ENCODE measurements at regions not wholly inside any gene's neighbourhood (a gene's known extent, or its start where the extent isn't known, plus 50 kb on each side); places are given as distances from the start of the nearest gene placed in this dataset.

GRCh38 chr1:80171631-80172030, 1165.1 kb upstream of the ADGRL4 start:
- H3K27me3 ChIP-seq (replicated peaks in 1 of 4; ENCODE audit: control insufficient read depth in 3 of 4, extremely low read depth in 1 of 4, insufficient read depth in 3 of 4, low read length in 3 of 4), result no peaks in the 10 kb centered on the region
- H3K9me3 ChIP-seq (ENCODE audit: insufficient read depth in 2 of 2, low read depth in 1 of 2, low read length in 1 of 2), result no peaks in the 10 kb centered on the region
- no peak overlapping the region for H3K4me3 ChIP-seq (ENCODE audit: extremely low read depth in 1 of 4, insufficient read depth in 2 of 4, low read depth in 3 of 4, low read length in 4 of 4)
- H4K91ac ChIP-seq (replicated peaks; ENCODE audit: insufficient read length, low read length), result no peak overlapping the region
- H3K14ac ChIP-seq (ENCODE audit: insufficient read length), result no peak overlapping the region
- no peaks in the 10 kb centered on the region for H3K4me1 ChIP-seq (replicated peaks in 1 of 4; ENCODE audit: control insufficient read depth in 3 of 4, insufficient read depth in 4 of 4, low read length in 3 of 4)
- no peak overlapping the region for H2BK120ac ChIP-seq (replicated peaks; ENCODE audit: low read depth, low read length)
- H3K79me1 ChIP-seq (ENCODE audit: low read depth, low read length), result no peaks in the 10 kb centered on the region
- no peak overlapping the region for H2BK15ac ChIP-seq (ENCODE audit: low read length)
- no peak overlapping the region for H3K56ac ChIP-seq (replicated peaks; ENCODE audit: insufficient read length, low read depth, low read length)
- H3K23me2 ChIP-seq (ENCODE audit: low read depth, low read length), result no peaks in the 10 kb centered on the region
- H3K27ac ChIP-seq (ENCODE audit: low read depth, low read length), result no peak overlapping the region
- 83% methylated on average over 4 of the region's 4 CpGs; no CpG with 5 or more reads in 1 of the 2 experiments for WGBS, 2 experiments (ENCODE audit: extremely low coverage in 1 of 2, insufficient coverage in 1 of 2, insufficient read length in 1 of 2, insufficient replicate concordance in 2 of 2, low coverage in 1 of 2, low lambda C conversion rate in 2 of 2, missing lambda C conversion rate in 1 of 2)
- H3K4ac ChIP-seq (replicated peaks; ENCODE audit: insufficient read length, low read depth, low read length), result no peak overlapping the region
- no peak overlapping the region for H2BK5ac ChIP-seq (ENCODE audit: low read depth, low read length)
- no peak overlapping the region for H4K8ac ChIP-seq (ENCODE audit: extremely low read depth, insufficient read depth, low read length)
- H4K5ac ChIP-seq (ENCODE audit: insufficient read length, low read depth, low read length), result no peak overlapping the region
- no peak for FAIRE-seq
- no peak overlapping the region for H2AFZ ChIP-seq (ENCODE audit: low read length)
- no peaks in the 10 kb centered on the region for H3K36me3 ChIP-seq (ENCODE audit: control insufficient read depth in 2 of 4, insufficient read depth in 4 of 4, low read length in 3 of 4)
- no peaks in the 10 kb centered on the region for H4K20me1 ChIP-seq (replicated peaks in 1 of 2; ENCODE audit: control insufficient read depth in 1 of 2, insufficient read depth in 2 of 2, low read length in 2 of 2)
- no peak overlapping the region for H2BK12ac ChIP-seq (ENCODE audit: low read depth, low read length)
- DNase-seq (ENCODE audit: low read depth in 1 of 2, low spot score in 2 of 2), result no peak
- ChIA-PET POLR2A (ENCODE audit: partially characterized antibody) (no interaction called here), CTCF (ENCODE audit: partially characterized antibody) (interaction anchor here (5.2 kb wide), 1 partner anchor 17 kb away, joined by 36 read pairs; no protein-coding TSS in a partner anchor)
- H2AK5ac ChIP-seq (ENCODE audit: low read depth, low read length), result no peak overlapping the region
- H3K79me2 ChIP-seq (ENCODE audit: control insufficient read depth in 1 of 2, insufficient read depth in 2 of 2, low read length in 2 of 2), result no peaks in the 10 kb centered on the region
- no peak overlapping the region for H3K9ac ChIP-seq (replicated peaks in 1 of 4; ENCODE audit: extremely low read depth in 1 of 4, low read depth in 3 of 4, low read length in 3 of 4)
- H2BK20ac ChIP-seq (ENCODE audit: low read length), result no peak overlapping the region
- no peak overlapping the region for H3K4me2 ChIP-seq (ENCODE audit: insufficient read depth in 1 of 2, low read depth in 2 of 2, low read length in 2 of 2)
- H3K18ac ChIP-seq (ENCODE audit: extremely low read depth, low read length), result no peak overlapping the region
- no peak overlapping the region for H3K23ac ChIP-seq (ENCODE audit: insufficient read length)
- TF ChIP-seq BCL11A (IDR thresholded peaks at IDR 0.05; ENCODE audit: low read depth in 2 of 2, low read length in 2 of 2), result no peak
- no peak for TF ChIP-seq MAFK (IDR thresholded peaks at IDR 0.05; ENCODE audit: low read depth, low read length)
- TF ChIP-seq USF2 (IDR thresholded peaks at IDR 0.05; ENCODE audit: low read length), result no peak
- TF ChIP-seq EP300 (IDR thresholded peaks at IDR 0.05; ENCODE audit: borderline replicate concordance in 1 of 2, low read depth in 2 of 2, low read length in 2 of 2), result no peak
- TF ChIP-seq CREB1 (IDR thresholded peaks at IDR 0.05), result no peak
- no peak for TF ChIP-seq POLR2AphosphoS5 (IDR thresholded peaks at IDR 0.05; ENCODE audit: low read depth, low read length)
- no peak for TF ChIP-seq CEBPB (IDR thresholded peaks at IDR 0.05; ENCODE audit: low read depth, low read length)
- no peak for TF ChIP-seq TEAD4 (IDR thresholded peaks at IDR 0.05; ENCODE audit: low read depth, low read length)
- TF ChIP-seq HDAC6 (IDR thresholded peaks at IDR 0.05; ENCODE audit: low read depth, low read length), result no peak
- no peak for TF ChIP-seq SIN3A (conservative IDR thresholded peaks at IDR 0.05 in 1 of 2, IDR thresholded peaks at IDR 0.05 in 1 of 2; ENCODE audit: low read depth in 1 of 2, low read length in 2 of 2)
- TF ChIP-seq CHD1 (IDR thresholded peaks at IDR 0.05; ENCODE audit: low read depth, low read length), result no peak
- no peak for TF ChIP-seq TAF7 (optimal IDR thresholded peaks at IDR 0.05; ENCODE audit: borderline replicate concordance, low read depth, low read length)
- TF ChIP-seq MAX (IDR thresholded peaks at IDR 0.05), result no peak
- no peak for TF ChIP-seq NANOG (IDR thresholded peaks at IDR 0.05; ENCODE audit: insufficient read depth, low read depth, low read length, poor library complexity, severe bottlenecking)

All from H1 (cell line).